Lung (tissue), 11 donors: ENCODE measurements at regions not wholly inside any gene's neighbourhood (a gene's known extent, or its start where the extent isn't known, plus 50 kb on each side); places are given as distances from the start of the nearest gene placed in this dataset.

Source experiments
- ATAC-seq: fragments of 200-7000 bp; cut with Tn5 transposase; one replicate; pipeline ENCODE4 v1.9.1; 2020; ENCODE audit warnings: moderate number of reproducible peaks; ENCODE audit not compliant: insufficient read depth, low FRiP score
- DNase-seq, 3 donors: peaks; one replicate each; pipeline ENCODE4 v3.0.0-alpha.2; 2013 to 2017
- H3K27ac ChIP-seq, 2 donors: one replicate each; pipeline ENCODE4 v1.5.1; 2013; ENCODE audit warnings: mild to moderate bottlenecking in 2 of 2, moderate library complexity in 2 of 2, control low read depth in 1 of 2, inconsistent platforms in 1 of 2, low read depth in 1 of 2, low read length in 1 of 2
- H3K27me3 ChIP-seq, 3 donors: one replicate each; pipeline ENCODE4 v1.5.1; 2013; ENCODE audit warnings: low read length in 2 of 3; ENCODE audit not compliant: control insufficient read depth in 3 of 3, insufficient read depth in 3 of 3
- H3K36me3 ChIP-seq, 4 donors: one replicate each; pipeline ENCODE4 v1.5.1; 2013; ENCODE audit warnings: low read length in 4 of 4, mild to moderate bottlenecking in 1 of 4, moderate library complexity in 1 of 4; ENCODE audit not compliant: control insufficient read depth in 4 of 4, insufficient read depth in 4 of 4
- H3K4me1 ChIP-seq, 5 donors: one replicate each; pipeline ENCODE4 v1.5.1; 2013; ENCODE audit warnings: low read length in 5 of 5, mild to moderate bottlenecking in 2 of 5, moderate library complexity in 1 of 5; ENCODE audit not compliant: control insufficient read depth in 5 of 5, insufficient read depth in 5 of 5
- H3K4me3 ChIP-seq: one replicate; pipeline ENCODE4 v1.5.1; 2013; ENCODE audit warnings: mild to moderate bottlenecking, control low read depth, moderate library complexity
- H3K9ac ChIP-seq, 2 donors: one replicate each; pipeline ENCODE4 v1.5.1; 2013; ENCODE audit warnings: low read length in 2 of 2, control low read depth in 1 of 2; ENCODE audit not compliant: insufficient read depth in 1 of 2
- H3K9me3 ChIP-seq, 4 donors: one replicate each; pipeline ENCODE4 v1.5.1; 2013; ENCODE audit warnings: low read length in 3 of 4, mild to moderate bottlenecking in 1 of 4, moderate library complexity in 1 of 4; ENCODE audit not compliant: control insufficient read depth in 4 of 4, insufficient read depth in 3 of 4
- WGBS, 2 donors: extraction: QIAGEN DNeasy Blood & Tissue Kit; methylation state at CpG; one replicate each; pipeline ENCODE4 v1.1.7; 2013; 5-methylcytosine and 5-hydroxymethylcytosine counted together
- TF ChIP-seq, protein P1 (sequence below): IDR thresholded peaks from 2 replicates; pipeline ENCODE4 v1.5.1; 2012; ENCODE audit warnings: mild to moderate bottlenecking; ENCODE audit errors: control extremely low read depth, extremely low read depth
- donor health status: control.
- donor health status: control.
- donor health status: Bipolar disorder and iron deficiency.
- donor health status: healthy.
- donor health status: DM: yes; HTN: yes; CAD: no.

DNA sequence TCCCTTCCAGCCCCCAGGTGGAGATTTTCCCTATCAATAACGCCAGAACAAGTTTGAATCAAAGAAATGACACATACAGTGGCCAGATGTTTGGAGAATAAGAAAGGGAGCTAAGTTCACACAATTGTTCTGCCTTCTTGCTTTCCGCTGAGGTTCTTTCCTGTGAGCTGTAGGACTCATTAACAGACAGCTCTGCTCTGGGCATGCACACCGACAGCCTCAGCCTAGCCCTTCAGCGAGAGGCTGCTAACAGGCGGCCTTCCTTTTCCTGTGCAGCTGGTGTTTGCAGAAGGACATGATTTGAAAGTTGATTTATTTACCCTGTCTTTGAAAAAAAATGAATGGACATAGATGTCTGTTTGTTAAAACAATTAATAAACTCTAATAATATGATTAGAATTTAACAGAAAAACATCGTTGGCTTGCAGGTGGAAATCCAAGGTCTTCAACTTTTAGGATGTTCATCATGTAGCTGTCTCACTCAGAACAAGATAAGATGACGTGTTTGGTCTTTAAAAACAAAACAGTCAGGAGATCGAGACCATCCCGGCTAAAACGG, 183.3 kb downstream of the KDR start:
- Histone ChIP-seq H3K9me3 (no peaks in the 10 kb centered on the region), H3K4me3 (no peak overlapping the region), H3K9ac (no peak overlapping the region), H3K27ac (no peak overlapping the region), H3K36me3 (no peaks in the 10 kb centered on the region), H3K27me3 (peaks cover 0 to 6% (median 0%) of the 10 kb centered on the region in 3 donors), H3K4me1 (peaks cover 0 to 23% (median 13%) of the 10 kb centered on the region in 5 donors)
- DNase-seq (peak; percentile 28 to 73 (median 54)), ATAC-seq (peak; percentile 38)
- 16 to 26% methylated on average over 10 of the region's 10 CpGs for WGBS, 2 donors
- TF ChIP-seq, protein P1, sequence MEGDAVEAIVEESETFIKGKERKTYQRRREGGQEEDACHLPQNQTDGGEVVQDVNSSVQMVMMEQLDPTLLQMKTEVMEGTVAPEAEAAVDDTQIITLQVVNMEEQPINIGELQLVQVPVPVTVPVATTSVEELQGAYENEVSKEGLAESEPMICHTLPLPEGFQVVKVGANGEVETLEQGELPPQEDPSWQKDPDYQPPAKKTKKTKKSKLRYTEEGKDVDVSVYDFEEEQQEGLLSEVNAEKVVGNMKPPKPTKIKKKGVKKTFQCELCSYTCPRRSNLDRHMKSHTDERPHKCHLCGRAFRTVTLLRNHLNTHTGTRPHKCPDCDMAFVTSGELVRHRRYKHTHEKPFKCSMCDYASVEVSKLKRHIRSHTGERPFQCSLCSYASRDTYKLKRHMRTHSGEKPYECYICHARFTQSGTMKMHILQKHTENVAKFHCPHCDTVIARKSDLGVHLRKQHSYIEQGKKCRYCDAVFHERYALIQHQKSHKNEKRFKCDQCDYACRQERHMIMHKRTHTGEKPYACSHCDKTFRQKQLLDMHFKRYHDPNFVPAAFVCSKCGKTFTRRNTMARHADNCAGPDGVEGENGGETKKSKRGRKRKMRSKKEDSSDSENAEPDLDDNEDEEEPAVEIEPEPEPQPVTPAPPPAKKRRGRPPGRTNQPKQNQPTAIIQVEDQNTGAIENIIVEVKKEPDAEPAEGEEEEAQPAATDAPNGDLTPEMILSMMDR: no peak

DNA sequence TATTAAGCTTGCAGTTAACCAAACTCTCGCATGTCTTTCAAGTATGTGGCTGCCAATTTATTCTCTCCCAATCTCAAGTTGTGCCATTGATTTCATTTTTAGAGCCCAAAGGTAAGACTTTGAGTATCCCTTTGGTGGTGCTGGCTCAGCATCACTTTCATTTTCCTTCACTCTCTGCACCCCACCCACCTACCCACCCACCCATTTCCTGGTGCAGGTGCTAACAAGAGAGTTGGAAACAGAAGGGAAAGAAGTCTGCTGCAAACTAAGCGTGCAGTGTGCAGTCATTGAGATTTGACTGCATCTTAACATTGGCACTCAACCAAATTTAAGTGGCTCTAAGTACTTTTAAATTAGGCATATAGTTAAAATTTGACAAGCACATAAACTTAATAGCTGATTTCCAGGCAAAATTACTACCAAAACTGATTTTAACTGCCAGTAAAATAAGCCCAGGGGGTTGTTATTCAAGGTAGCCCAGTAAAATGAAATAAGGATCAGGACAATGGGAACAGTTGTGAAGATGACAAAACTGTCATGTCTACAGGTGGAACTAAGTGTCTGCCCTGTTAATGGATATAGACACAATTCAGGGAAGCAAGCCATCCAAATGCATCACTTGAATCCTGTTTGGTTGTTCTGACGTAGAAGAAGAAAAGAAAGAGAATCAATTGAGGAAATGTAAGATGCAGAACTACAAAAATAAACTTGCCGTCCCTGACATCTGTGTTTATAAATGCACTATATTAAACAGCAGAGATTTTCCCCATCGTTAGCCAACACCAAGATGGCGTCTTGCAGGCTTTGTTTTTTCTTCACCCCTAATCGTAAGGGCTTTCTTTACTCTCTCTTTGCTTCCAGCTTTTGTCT, 184.2 kb downstream of the KDR start:
- Histone ChIP-seq H3K4me1 (peaks cover 0 to 24% (median 13%) of the 10 kb centered on the region in 5 donors), H3K36me3 (no peaks in the 10 kb centered on the region), H3K27me3 (peaks cover 0 to 6% (median 0%) of the 10 kb centered on the region in 3 donors), H3K9me3 (no peaks in the 10 kb centered on the region), H3K27ac (no peak overlapping the region), H3K9ac (no peak overlapping the region), H3K4me3 (no peak overlapping the region)
- ATAC-seq: no peak
- peak in 2 of 3 donors; percentile 50 to 60 for DNase-seq
- 23 to 28% methylated on average over 7 of the region's 7 CpGs for WGBS, 2 donors
- TF ChIP-seq, protein P1: no peak

DNA sequence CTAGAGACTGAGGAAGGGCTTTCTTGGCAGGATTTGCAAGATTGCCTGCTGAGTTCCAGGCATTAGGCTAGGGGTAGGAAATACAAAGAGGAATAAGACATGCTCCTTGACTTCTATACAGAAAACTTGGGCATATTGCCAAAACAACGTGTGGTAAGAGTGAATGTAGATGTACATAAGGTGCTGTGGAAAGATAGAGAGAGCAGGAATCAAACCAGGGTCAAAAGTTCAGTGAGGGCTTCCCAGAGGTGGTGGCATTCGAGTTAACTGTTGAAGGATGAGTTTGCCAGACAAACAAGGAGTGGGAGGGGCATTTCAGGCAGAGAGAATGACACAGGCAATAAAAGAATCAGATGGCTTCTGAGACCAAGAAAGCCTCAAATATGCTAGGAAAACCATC, 187.9 kb downstream of the KDR start:
- H3K9ac ChIP-seq: no peak overlapping the region
- peaks cover 0 to 24% (median 13%) of the 10 kb centered on the region in 5 donors for H3K4me1 ChIP-seq
- TF ChIP-seq, protein P1: no peak
- DNase-seq (peak in 2 of 3 donors; percentile 35 to 58), ATAC-seq (no peak)
- H3K36me3 ChIP-seq: no peaks in the 10 kb centered on the region
- WGBS, 2 donors: 6 to 16% methylated on average over 2 of the region's 2 CpGs
- H3K27me3 ChIP-seq: peaks cover 0 to 23% (median 0%) of the 10 kb centered on the region in 3 donors
- no peak overlapping the region for H3K27ac ChIP-seq
- H3K9me3 ChIP-seq: no peaks in the 10 kb centered on the region
- H3K4me3 ChIP-seq: no peak overlapping the region
